ENCODE measurements at regions not wholly inside any gene's neighbourhood (a gene's known extent, or its start where the extent isn't known, plus 50 kb on each side); places are given as distances from the start of the nearest gene placed in this dataset.
"Not testable (repeated sequence)": the region's sequence is repeated elsewhere in the genome, so short reads cannot be mapped to it uniquely, and the experiment has no call there.

GRCh38 chr6:134539865-134540323 is 222.0 kb upstream of the SGK1 start:
- Mint-ChIP-seq H3K27me3 (ENCODE audit: low read depth, poor library complexity) (no peaks in the 10 kb centered on the region), H3K9me3 (no peaks in the 10 kb centered on the region), H3K27ac (no peak overlapping the region), H3K4me3 (no peak overlapping the region), H3K4me1 (peaks cover 8% of the 10 kb centered on the region), H3K36me3 (ENCODE audit: low read depth) (no peaks in the 10 kb centered on the region)
- DNase-seq, result no peak
- no peak for TF ChIP-seq CTCF (IDR thresholded peaks at IDR 0.05)

- not testable (repeated sequence) for H3K27ac Mint-ChIP-seq; H3K36me3 Mint-ChIP-seq (ENCODE audit: low read depth); H3K4me3 Mint-ChIP-seq; DNase-seq; H3K4me1 Mint-ChIP-seq; H3K27me3 Mint-ChIP-seq (ENCODE audit: low read depth, poor library complexity); H3K9me3 Mint-ChIP-seq
Observed at GRCh38 chr6:134537765-134538164, 219.9 kb upstream of the SGK1 start.

- H3K4me3 Mint-ChIP-seq, result no peak overlapping the region
- no peak overlapping the region for H3K27ac Mint-ChIP-seq
- no peaks in the 10 kb centered on the region for H3K36me3 Mint-ChIP-seq (ENCODE audit: low read depth)
Observed at GRCh38 chr6:134537146-134537555, 219.2 kb upstream of the SGK1 start.

GRCh38 chr6:134535831-134536230 is 217.9 kb upstream of the SGK1 start:
- TF ChIP-seq CTCF (IDR thresholded peaks at IDR 0.05), result no peak
- DNase-seq, result no peak
- Mint-ChIP-seq H3K36me3 (ENCODE audit: low read depth) (no peaks in the 10 kb centered on the region), H3K27me3 (ENCODE audit: low read depth, poor library complexity) (peaks cover 1% of the 10 kb centered on the region), H3K4me3 (no peak overlapping the region), H3K27ac (no peak overlapping the region), H3K9me3 (no peaks in the 10 kb centered on the region), H3K4me1 (peaks cover 14% of the 10 kb centered on the region)

More at GRCh38 chr6:134537146-134537555, 219.2 kb upstream of the SGK1 start:
- peaks cover 8% of the 10 kb centered on the region for H3K4me1 Mint-ChIP-seq
- H3K27me3 Mint-ChIP-seq (ENCODE audit: low read depth, poor library complexity), result no peaks in the 10 kb centered on the region
- no peak for DNase-seq
- H3K9me3 Mint-ChIP-seq, result no peaks in the 10 kb centered on the region
- TF ChIP-seq CTCF (IDR thresholded peaks at IDR 0.05), result no peak

GRCh38 chr6:134534708-134535149 is 216.8 kb upstream of the SGK1 start:
- Mint-ChIP-seq H3K27me3 (ENCODE audit: low read depth, poor library complexity) (peaks cover 4% of the 10 kb centered on the region), H3K9me3 (no peaks in the 10 kb centered on the region), H3K27ac (no peak overlapping the region), H3K4me3 (no peak overlapping the region), H3K36me3 (ENCODE audit: low read depth) (no peaks in the 10 kb centered on the region), H3K4me1 (peaks cover 11% of the 10 kb centered on the region)
- no peak for TF ChIP-seq CTCF (IDR thresholded peaks at IDR 0.05)
- no peak for DNase-seq

- H3K9me3 Mint-ChIP-seq, result no peaks in the 10 kb centered on the region
- H3K27me3 Mint-ChIP-seq (ENCODE audit: low read depth, poor library complexity), result peaks cover 4% of the 10 kb centered on the region
- no peaks in the 10 kb centered on the region for H3K36me3 Mint-ChIP-seq (ENCODE audit: low read depth)
Observed at GRCh38 chr6:134533991-134534390, 216.1 kb upstream of the SGK1 start.

More at GRCh38 chr6:134533991-134534390, 216.1 kb upstream of the SGK1 start:
- Mint-ChIP-seq H3K27ac (no peak overlapping the region), H3K4me1 (peaks cover 10% of the 10 kb centered on the region), H3K4me3 (no peak overlapping the region)
- no peak for TF ChIP-seq CTCF (IDR thresholded peaks at IDR 0.05)
- DNase-seq, result no peak
